Endothelial cell of umbilical vein (primary cell): ENCODE measurements at regions not wholly inside any gene's neighbourhood (a gene's known extent, or its start where the extent isn't known, plus 50 kb on each side); places are given as distances from the start of the nearest gene placed in this dataset.

Source experiments
- BruUV-seq: library from RNA; stranded (reverse); fragments of 400-500 nt; replicated peaks from 2 replicates; lab custom pipeline; 2021; lab: Mats Ljungman, UMichigan
- CTCF ChIA-PET: fragments of 300-600, 350-600 bp; sonication (Branson Sonifier 250); formaldehyde crosslinking; loops from one replicate; lab custom pipeline; 2021; ENCODE audit warnings: antibody characterized with exemption, inconsistent platforms; lab: Charles Lee
- POLR2A ChIA-PET: fragments of 300-600, 350-600 bp; sonication (Branson Sonifier 250); formaldehyde crosslinking; loops from one replicate; lab custom pipeline; 2021; ENCODE audit warnings: antibody characterized with exemption, inconsistent platforms; lab: Charles Lee
- DNase-seq: peaks from one replicate; pipeline ENCODE4 v3.0.0-alpha.2; 2011; ENCODE audit warnings: low read depth, low spot score
- FAIRE-seq: peaks from 2 replicates; lab custom pipeline; 2011; peaks lifted over from hg19 to GRCh38; lab: Jason Lieb, UNC
- H2AFZ ChIP-seq: 2 replicates; pipeline ENCODE4 v1.6.0; 2012; ENCODE audit warnings: low read depth, low read length, control low read depth, inconsistent platforms
- H3K27ac ChIP-seq: 2 replicates; pipeline ENCODE4 v1.5.1; 2011; ENCODE audit warnings: low read depth, mild to moderate bottlenecking, control low read depth, low read length, moderate library complexity; ENCODE audit not compliant: insufficient read depth
- H3K27me3 ChIP-seq, 2 experiments: 2 replicates each; pipeline versions ENCODE4 v1.6.0 to v1.6.1; 2011; ENCODE audit warnings: low read length in 2 of 2, mixed read lengths in 1 of 2; ENCODE audit not compliant: control insufficient read depth in 2 of 2, insufficient read depth in 2 of 2
- H3K36me3 ChIP-seq, 2 experiments: 2 replicates in 1 of 2; 3 replicates in 1 of 2; pipeline ENCODE4 v1.5.1; 2011; ENCODE audit warnings: low read length in 2 of 2, mild to moderate bottlenecking in 1 of 2, moderate library complexity in 1 of 2; ENCODE audit not compliant: control insufficient read depth in 2 of 2, insufficient read depth in 2 of 2; ENCODE audit errors: extremely low read depth in 1 of 2
- H3K4me1 ChIP-seq: 3 replicates; pipeline ENCODE4 v1.5.1; 2011; ENCODE audit warnings: mild to moderate bottlenecking, low read length; ENCODE audit not compliant: control insufficient read depth, insufficient read depth; ENCODE audit errors: extremely low read depth
- H3K4me2 ChIP-seq: 2 replicates; pipeline ENCODE4 v1.6.1; 2011; ENCODE audit warnings: low read length, control low read depth, mixed read lengths; ENCODE audit not compliant: insufficient read depth
- H3K4me3 ChIP-seq, 3 experiments: fragments of 200-600 bp in 1 of 3; sonication (generic), shearing (Covaris generic) in 1 of 3; replicated peaks in 1 of 3; 2 replicates each; pipeline ENCODE4 v1.5.1; 2011 to 2016; ENCODE audit warnings: control low read depth in 3 of 3, low read length in 3 of 3, mild to moderate bottlenecking in 2 of 3, inconsistent platforms in 1 of 3, low read depth in 1 of 3, moderate library complexity in 1 of 3; ENCODE audit not compliant: insufficient read depth in 1 of 3
- H3K79me2 ChIP-seq: 2 replicates; pipeline ENCODE4 v1.6.0; 2012; ENCODE audit warnings: low read length, inconsistent platforms; ENCODE audit not compliant: control insufficient read depth, insufficient read depth
- H3K9ac ChIP-seq: replicated peaks from 2 replicates; pipeline ENCODE3; 2011; ENCODE audit warnings: low read length, control low read depth; ENCODE audit not compliant: insufficient read depth; ENCODE audit errors: extremely low read depth
- H3K9me1 ChIP-seq: replicated peaks from 3 replicates; pipeline ENCODE4 v1.6.0; 2011; ENCODE audit warnings: mild to moderate bottlenecking, low read length; ENCODE audit not compliant: control insufficient read depth, insufficient read depth; ENCODE audit errors: extremely low read depth
- H3K9me3 ChIP-seq: replicated peaks from 2 replicates; pipeline ENCODE4 v1.5.1; 2012; ENCODE audit warnings: low read length, inconsistent platforms; ENCODE audit not compliant: control insufficient read depth, insufficient read depth
- H4K20me1 ChIP-seq: replicated peaks from 2 replicates; pipeline ENCODE3; 2011; ENCODE audit warnings: mild to moderate bottlenecking, low read length; ENCODE audit not compliant: control insufficient read depth, insufficient read depth; ENCODE audit errors: extremely low read depth
- CTCF ChIP-seq, 2 donors: IDR thresholded peaks; 1 replicate in 1 of 2; 2 replicates in 1 of 2; pipeline ENCODE4 v1.5.1; 2011; ENCODE audit warnings: low read length in 2 of 2, mild to moderate bottlenecking in 2 of 2, moderate library complexity in 2 of 2, control low read depth in 1 of 2, inconsistent platforms in 1 of 2, low read depth in 1 of 2; ENCODE audit not compliant: insufficient read depth in 1 of 2; ENCODE audit errors: extremely low read depth in 1 of 2
- EZH2 ChIP-seq: IDR thresholded peaks from 2 replicates; pipeline ENCODE4 v1.6.1; 2012; ENCODE audit warnings: borderline replicate concordance, low read depth, mild to moderate bottlenecking, moderate library complexity, low read length, inconsistent platforms; ENCODE audit not compliant: severe bottlenecking
- FOS ChIP-seq: IDR thresholded peaks from 2 replicates; pipeline ENCODE4 v1.6.1; 2011; ENCODE audit warnings: mild to moderate bottlenecking, low read length, moderate library complexity, borderline replicate concordance; ENCODE audit not compliant: insufficient read depth
- GATA2 ChIP-seq: IDR thresholded peaks from 2 replicates; pipeline ENCODE4 v1.7.0; 2011; ENCODE audit warnings: low read depth, mild to moderate bottlenecking, moderate library complexity, mixed read lengths, low read length; ENCODE audit not compliant: insufficient read length, insufficient read depth
- JUN ChIP-seq: IDR thresholded peaks from 2 replicates; pipeline ENCODE4 v1.6.1; 2011; ENCODE audit warnings: borderline replicate concordance, low read depth; ENCODE audit not compliant: insufficient read length, insufficient read depth
- MAX ChIP-seq: IDR thresholded peaks from 2 replicates; pipeline ENCODE4 v1.6.1; 2011; ENCODE audit not compliant: insufficient read depth, insufficient read length
- MYC ChIP-seq: IDR thresholded peaks from one replicate; pipeline ENCODE4 v1.6.1; 2011; ENCODE audit warnings: mild to moderate bottlenecking, low read depth, low read length
- POLR2A ChIP-seq: IDR thresholded peaks from 2 replicates; pipeline ENCODE4 v1.6.1; 2012; ENCODE audit warnings: low read depth, mild to moderate bottlenecking, control low read depth, low read length
- POLR2AphosphoS5 ChIP-seq: IDR thresholded peaks from 2 replicates; pipeline ENCODE4 v1.6.1; 2012; ENCODE audit warnings: low read depth, mild to moderate bottlenecking, control low read depth, low read length, moderate library complexity; ENCODE audit not compliant: insufficient read depth
- dilution Hi-C: fragments of 300-500 bp; cut with MboI; formaldehyde crosslinking; loops from one replicate; pipeline ENCODE4 v1.15.0; 2019; ENCODE audit warnings: low sequenced_read_pairs; ENCODE audit not compliant: extremely low pct_ligation_motif_present
- intact Hi-C: fragments of 100-400 bp; cut with micrococcal nuclease; formaldehyde crosslinking; loops from one replicate; pipeline ENCODE4 v1.10.0; 2022

DNA sequence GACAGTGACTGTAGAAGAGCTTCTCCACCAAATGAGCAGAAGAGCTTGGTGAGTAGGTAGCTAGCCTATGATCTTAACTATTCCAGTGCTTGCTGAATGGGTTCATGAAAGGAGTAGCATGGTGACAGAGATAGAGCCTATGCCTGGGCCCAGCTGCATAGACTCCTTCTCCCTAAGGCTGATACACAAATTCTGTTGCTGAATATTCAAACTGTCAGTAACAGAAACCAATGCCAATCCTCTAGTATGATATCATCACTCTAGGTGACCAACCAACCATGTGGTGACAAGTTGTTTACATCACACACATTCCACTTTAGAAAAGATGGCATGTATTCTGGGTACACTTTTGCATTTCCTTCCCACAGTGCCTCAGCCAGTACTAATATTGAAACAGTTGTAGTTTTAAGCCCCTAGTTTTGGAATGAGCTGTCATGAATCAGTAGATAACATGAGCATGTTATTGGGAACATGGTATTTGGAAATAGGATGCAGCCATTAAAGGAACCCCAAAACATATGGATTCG is 103.4 kb upstream of the GRXCR1 start:
- no TSS peak for BruUV-seq
- Histone ChIP-seq H3K9me1 (no peaks in the 10 kb centered on the region), H2AFZ (no peak overlapping the region), H3K79me2 (no peaks in the 10 kb centered on the region), H4K20me1 (no peaks in the 10 kb centered on the region), H3K27ac (no peak overlapping the region), H3K4me1 (no peaks in the 10 kb centered on the region), H3K36me3 (no peaks in the 10 kb centered on the region), H3K27me3 (no peaks in the 10 kb centered on the region), H3K9ac (no peak overlapping the region), H3K9me3 (no peaks in the 10 kb centered on the region), H3K4me3 (no peak overlapping the region), H3K4me2 (no peak overlapping the region)
- FAIRE-seq (no peak), DNase-seq (no peak)
- intact Hi-C loops (no loop called here), dilution Hi-C loops (no loop called here)
- ChIA-PET CTCF (no interaction called here), POLR2A (no interaction called here)
- TF ChIP-seq JUN (no peak), FOS (no peak), POLR2A (no peak), POLR2AphosphoS5 (no peak), MYC (no peak), EZH2 (no peak), GATA2 (no peak), MAX (no peak), CTCF (IDR thresholded peaks at IDR 0.05; ENCODE audit: extremely low read depth in 1 of 2, insufficient read depth in 1 of 2, low read depth in 1 of 2, low read length in 2 of 2) (no peak)
